ENCODE measurements at regions not wholly inside any gene's neighbourhood (a gene's known extent, or its start where the extent isn't known, plus 50 kb on each side); places are given as distances from the start of the nearest gene placed in this dataset.
A peak's percentile ranks its signal among the peaks of the same experiment; 100 is the strongest.

GRCh38 chr4:32393806-32394205, 1673.6 kb downstream of the PCDH7 start:
- H3K27me3 ChIP-seq, result no peaks in the 10 kb centered on the region
- H3K4me1 ChIP-seq (ENCODE audit: low read depth), result no peaks in the 10 kb centered on the region
- no peaks in the 10 kb centered on the region for H3K36me3 ChIP-seq
- no peak overlapping the region for H3K27ac ChIP-seq
- H3K9me3 ChIP-seq (ENCODE audit: low read depth), result no peaks in the 10 kb centered on the region
- DNase-seq (ENCODE audit: low read depth in 1 of 2, low spot score in 1 of 2), result no peak
- no peak overlapping the region for H3K4me3 ChIP-seq
- TF ChIP-seq CTCF (IDR thresholded peaks at IDR 0.05; ENCODE audit: low read depth, low read length), result no peak

- DNase-seq (ENCODE audit: low read depth in 1 of 2, low spot score in 1 of 2), result no peak
- Histone ChIP-seq H3K9me3 (ENCODE audit: low read depth) (no peaks in the 10 kb centered on the region), H3K36me3 (no peaks in the 10 kb centered on the region)
Measured at GRCh38 chr4:32394255-32394654, 1674.1 kb downstream of the PCDH7 start.

GRCh38 chr4:32396507-32397070, 1676.4 kb downstream of the PCDH7 start:
- Histone ChIP-seq H3K27ac (no peak overlapping the region), H3K27me3 (no peaks in the 10 kb centered on the region), H3K4me1 (ENCODE audit: low read depth) (no peaks in the 10 kb centered on the region), H3K36me3 (no peaks in the 10 kb centered on the region), H3K4me3 (no peak overlapping the region), H3K9me3 (ENCODE audit: low read depth) (no peaks in the 10 kb centered on the region)
- TF ChIP-seq CTCF (IDR thresholded peaks at IDR 0.05; ENCODE audit: low read depth, low read length), result no peak
- DNase-seq (ENCODE audit: low read depth in 1 of 2, low spot score in 1 of 2), result no peak

More at GRCh38 chr4:32394255-32394654, 1674.1 kb downstream of the PCDH7 start:
- Histone ChIP-seq H3K27ac (no peak overlapping the region), H3K27me3 (no peaks in the 10 kb centered on the region), H3K4me1 (ENCODE audit: low read depth) (no peaks in the 10 kb centered on the region), H3K4me3 (no peak overlapping the region)
- no peak for TF ChIP-seq CTCF (IDR thresholded peaks at IDR 0.05; ENCODE audit: low read depth, low read length)

- H3K27ac ChIP-seq, result no peak overlapping the region
- no peaks in the 10 kb centered on the region for H3K4me1 ChIP-seq (ENCODE audit: low read depth)
- H3K36me3 ChIP-seq, result no peaks in the 10 kb centered on the region
- no peaks in the 10 kb centered on the region for H3K9me3 ChIP-seq (ENCODE audit: low read depth)
- no peaks in the 10 kb centered on the region for H3K27me3 ChIP-seq
- no peak for TF ChIP-seq CTCF (IDR thresholded peaks at IDR 0.05; ENCODE audit: low read depth, low read length)
- DNase-seq (ENCODE audit: low read depth in 1 of 2, low spot score in 1 of 2), result no peak
- H3K4me3 ChIP-seq, result no peak overlapping the region
Measured at GRCh38 chr4:32400870-32401269, 1680.7 kb downstream of the PCDH7 start.

GRCh38 chr4:32417113-32417704, 1697.0 kb downstream of the PCDH7 start:
- DNase-seq (ENCODE audit: low read depth in 1 of 2, low spot score in 1 of 2), result no peak
- no peaks in the 10 kb centered on the region for H3K36me3 ChIP-seq
- no peaks in the 10 kb centered on the region for H3K4me1 ChIP-seq (ENCODE audit: low read depth)
- no peak overlapping the region for H3K4me3 ChIP-seq
- H3K27me3 ChIP-seq, result no peaks in the 10 kb centered on the region
- no peak overlapping the region for H3K27ac ChIP-seq
- peak; percentile 22 for TF ChIP-seq CTCF (IDR thresholded peaks at IDR 0.05; ENCODE audit: low read depth, low read length)
- H3K9me3 ChIP-seq (ENCODE audit: low read depth), result no peaks in the 10 kb centered on the region
